Endometrium (tissue), 2 donors: ENCODE measurements at regions not wholly inside any gene's neighbourhood (a gene's known extent, or its start where the extent isn't known, plus 50 kb on each side); places are given as distances from the start of the nearest gene placed in this dataset.
"Not testable (repeated sequence)": the region's sequence is repeated elsewhere in the genome, so short reads cannot be mapped to it uniquely, and the experiment has no call there.

Experiments used
- FAIRE-seq: peaks from 2 replicates; lab custom pipeline; 2012; peaks lifted over from hg19 to GRCh38; lab: Jason Lieb, UNC
- donor health status: control.
- donor health status: control.

DNA sequence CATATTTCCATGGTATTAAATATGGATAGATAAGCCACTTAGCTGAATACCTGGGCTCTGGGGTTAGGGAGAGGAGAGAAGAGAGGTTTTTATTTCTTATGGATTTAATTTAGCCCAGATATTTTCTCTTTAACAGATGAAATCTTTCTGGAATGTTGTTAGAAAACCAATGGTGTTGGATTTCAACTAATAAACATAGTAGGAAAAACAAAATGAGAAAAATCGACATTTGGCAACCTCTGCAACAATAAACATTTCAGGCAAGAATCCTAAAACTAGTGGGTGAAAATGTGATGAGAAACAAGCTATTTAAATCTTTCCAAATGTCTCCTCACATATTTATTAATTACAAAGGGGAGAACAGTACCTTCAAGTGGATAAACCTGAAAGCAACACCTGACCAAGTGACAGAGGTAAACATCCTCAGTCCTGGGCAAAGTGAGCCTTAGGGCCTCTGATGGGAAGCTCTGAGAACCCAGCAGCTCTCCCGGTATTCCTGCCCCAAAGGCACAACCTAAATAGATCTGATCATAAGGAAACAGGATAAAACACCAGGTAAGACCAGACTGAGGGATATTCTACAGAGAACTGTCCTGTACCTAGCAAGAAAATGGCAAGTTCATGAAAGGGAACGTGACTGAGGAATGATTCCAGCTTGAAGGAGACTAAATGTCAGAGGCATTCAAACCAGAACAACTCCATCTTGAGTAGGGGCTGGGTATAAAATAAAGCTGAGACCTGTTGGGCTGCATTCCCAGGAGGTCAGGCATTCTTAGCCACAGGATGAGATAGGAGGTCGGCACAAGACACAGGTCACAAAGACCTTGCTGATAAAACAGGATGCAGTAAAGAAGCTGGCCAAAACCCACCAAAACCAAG lies 163.7 kb downstream of the ESM1 start:
- FAIRE-seq: peak; percentile 87

DNA sequence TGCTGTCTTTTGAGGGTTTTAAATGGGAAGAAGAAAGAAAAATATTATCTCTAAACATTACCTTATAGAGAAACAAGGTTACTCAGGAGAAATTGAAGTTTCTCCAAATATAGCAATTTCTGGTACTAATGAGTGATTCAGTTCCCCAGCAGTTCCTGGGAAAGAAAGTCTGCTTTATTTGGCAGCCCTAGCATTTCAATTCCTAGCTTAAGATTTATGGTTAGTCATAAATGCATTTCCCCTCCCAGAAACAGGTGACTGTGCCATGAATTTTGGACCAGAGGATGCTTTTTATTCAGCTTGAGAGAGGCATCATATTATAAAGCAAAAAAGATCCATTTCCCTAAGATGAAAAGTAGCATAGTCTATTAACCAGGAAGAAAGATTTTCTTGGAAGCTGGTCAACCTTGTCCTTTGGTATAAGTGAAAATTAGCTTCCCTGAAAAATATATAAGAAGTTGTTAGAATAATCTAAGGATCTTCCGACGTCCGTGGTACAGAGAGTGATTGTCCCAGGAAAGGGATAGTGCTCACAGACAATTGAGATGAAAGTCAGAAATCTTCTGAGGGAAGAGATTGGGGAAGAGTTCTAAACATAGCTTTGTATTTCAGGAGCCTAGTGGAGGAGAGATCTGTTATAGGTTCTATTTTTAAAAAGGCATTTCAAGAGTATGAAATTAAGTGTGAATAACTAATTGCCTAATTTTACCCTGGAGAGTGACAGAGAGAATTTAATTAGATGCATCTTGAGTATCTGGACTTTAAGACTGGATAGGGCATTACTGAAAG lies 164.9 kb downstream of the ESM1 start:
- no peak for FAIRE-seq

DNA sequence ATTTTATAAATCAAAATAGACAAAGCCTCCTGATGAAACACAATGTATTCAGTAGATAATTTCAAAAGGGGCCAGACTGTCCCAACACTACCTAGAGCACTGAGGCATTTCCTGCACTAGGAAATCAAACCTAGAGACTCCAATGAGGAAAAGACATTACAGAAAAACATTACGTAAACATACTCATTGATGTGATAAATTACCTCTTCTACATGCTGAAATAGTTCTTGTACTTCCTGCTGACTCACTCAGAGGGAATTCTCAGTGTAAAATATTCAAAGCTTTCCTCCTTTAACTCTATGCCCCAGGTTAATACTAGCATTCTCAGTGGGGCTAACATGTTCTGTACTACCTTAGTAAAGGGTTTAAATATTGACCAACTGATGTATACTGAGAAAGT lies 178.0 kb downstream of the ESM1 start:
- no peak for FAIRE-seq

DNA sequence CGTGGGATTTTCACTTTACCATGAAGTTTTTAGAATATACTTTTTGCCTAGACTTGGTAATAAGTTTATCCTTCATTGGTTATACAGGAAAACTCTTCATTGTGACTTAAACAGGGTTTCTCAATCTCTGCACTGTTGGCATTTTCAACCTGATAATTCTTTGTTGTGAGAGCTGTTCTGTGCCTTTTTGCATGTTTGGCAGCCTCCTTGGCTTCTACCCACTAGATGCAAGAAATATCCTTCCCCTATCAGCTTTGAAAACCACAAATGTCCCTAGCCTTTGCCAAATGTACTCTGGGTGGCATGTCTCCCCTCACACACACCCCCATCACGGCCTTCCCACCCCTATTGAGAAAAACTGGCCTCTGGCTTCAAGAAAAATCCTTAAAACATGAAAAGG lies 180.9 kb downstream of the ESM1 start:
- no peak for FAIRE-seq

DNA sequence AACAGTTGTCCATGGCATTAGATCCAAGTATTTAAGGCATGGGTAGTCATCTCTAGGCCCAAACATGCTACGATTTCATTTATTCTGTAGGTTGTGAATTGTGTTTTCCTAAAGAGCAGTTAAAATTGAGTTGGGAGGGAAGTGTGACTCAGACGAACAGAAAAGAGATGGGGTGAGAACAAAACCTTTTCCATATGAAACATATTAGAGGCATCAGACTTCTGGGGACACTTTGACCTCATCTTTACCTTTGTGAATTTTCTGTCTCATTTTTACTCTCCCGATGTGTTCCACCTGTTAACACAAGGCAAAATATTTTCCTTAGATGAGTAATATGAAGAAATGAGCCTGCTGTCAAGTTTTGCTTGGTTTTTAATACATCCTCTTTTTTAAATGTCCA lies 181.3 kb downstream of the ESM1 start:
- FAIRE-seq: no peak

DNA sequence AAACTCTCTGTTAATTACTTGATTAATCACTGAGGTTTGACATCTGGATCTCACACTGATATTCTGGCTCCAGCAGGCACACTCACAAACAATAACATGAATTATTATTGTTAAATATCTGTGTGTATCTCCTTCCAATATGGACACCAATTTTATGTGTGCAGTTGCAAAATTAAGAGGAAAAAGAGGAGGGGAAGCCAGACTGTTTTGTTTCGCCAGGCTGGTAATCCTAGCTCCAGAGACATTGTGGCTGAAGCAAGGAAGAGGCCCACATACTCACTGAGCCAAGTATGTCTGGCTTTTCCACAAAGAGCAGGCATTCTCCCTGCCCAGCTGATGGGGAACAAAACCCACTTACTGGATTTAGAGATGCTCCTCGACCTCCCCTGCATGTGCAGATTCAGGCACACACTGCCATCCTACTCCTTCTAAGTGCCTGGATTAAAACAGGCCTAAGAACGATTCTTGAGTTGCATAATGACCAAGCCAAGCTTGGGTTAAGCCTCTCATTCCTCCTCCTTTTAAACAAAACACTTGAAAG lies 181.9 kb downstream of the ESM1 start:
- FAIRE-seq: peak; percentile 15

DNA sequence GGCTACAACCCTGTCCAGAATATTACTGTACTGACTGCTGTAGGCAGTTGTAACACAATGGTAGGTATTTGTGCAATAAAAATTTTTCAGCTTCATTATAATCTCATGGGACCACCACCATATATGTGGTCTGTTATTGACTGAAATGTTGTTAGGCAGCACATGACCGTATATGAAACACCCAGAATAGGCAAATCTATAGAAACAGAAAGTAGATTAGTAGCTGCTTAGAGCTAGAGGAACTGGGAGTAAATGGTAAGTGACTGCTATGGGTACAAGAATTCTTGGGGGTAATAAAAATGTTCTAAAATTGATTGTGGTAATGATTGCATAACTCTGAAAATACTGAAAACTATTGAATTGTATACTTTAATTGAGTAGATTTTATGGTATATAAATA lies 185.7 kb downstream of the ESM1 start:
- no peak for FAIRE-seq

DNA sequence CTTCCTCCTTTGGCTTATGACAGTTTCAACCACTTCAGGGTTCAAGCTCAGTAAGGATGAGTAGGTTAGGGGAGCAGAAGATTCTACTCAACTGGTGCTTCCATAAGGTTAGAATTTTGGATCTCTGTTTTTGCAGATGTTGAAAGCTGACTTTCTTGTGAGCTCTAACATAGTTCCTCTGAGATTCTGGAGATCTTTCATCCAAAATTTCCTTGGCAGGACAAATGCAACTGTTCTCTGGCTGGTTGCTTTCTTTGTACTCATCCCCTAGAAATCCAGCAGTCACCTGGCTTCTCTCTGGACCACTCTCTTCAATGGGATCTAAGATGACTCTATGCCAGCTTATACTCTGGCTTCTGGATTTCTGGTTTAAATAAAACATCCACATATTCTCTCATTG lies 189.6 kb downstream of the ESM1 start:
- FAIRE-seq: no peak

DNA sequence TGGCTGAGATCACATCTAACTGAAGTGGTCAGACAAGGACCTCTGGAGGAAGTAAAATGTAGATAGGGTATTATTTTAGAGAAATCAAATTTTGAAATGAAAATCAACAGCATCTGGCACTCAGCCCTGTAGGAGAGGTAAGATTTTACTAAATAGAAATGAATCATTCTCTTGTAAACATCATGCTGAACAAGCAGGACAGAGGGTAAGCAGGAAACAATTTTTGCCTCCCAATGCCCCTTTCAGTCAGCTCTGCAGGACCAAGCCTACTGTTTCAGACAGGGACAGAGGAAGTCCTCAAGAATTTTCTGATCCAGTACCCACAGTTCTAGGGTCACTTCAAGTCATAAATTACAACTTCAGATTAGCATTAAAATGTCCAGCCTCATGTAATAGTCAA lies 190.1 kb downstream of the ESM1 start:
- no peak for FAIRE-seq

DNA sequence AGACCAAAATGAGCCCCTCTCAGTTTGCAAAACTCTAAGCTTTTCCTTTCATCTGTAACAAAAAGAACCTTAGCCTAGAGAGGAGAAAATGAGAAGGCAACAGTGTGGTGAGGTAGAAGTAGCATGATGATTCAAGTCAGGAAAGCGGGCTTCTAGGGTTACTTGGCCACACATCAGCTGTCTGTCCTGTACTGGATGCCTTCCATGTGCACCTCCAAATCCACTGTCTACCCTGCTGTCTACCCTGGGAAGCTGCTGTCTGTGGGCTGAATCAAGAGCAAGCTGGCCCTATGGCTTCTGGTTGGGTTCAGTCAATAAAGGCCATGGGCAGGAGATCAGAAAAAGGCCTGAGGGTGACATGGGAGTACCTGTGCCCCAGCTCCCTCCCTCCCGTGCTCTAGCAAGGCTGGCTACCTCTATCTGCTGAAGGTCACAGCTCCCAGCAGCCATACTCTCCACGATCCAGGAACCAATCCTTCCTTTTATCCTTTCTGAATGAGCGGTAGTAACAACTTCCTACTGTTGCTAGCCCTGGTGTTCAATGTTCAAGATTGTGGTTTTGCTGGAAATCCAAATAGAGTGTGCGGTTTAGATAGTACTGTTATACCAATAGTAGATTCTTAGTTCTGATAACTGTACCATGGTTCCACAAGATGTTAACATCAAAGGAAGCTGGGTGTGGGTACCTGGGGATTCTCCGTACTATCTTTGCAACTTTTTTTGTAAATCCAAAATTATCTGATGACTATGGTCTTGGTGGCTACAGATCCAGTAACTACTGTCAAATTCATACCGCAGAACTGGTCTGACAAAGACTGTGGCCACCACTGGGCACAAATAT lies 191.0 kb downstream of the ESM1 start:
- no peak for FAIRE-seq

DNA sequence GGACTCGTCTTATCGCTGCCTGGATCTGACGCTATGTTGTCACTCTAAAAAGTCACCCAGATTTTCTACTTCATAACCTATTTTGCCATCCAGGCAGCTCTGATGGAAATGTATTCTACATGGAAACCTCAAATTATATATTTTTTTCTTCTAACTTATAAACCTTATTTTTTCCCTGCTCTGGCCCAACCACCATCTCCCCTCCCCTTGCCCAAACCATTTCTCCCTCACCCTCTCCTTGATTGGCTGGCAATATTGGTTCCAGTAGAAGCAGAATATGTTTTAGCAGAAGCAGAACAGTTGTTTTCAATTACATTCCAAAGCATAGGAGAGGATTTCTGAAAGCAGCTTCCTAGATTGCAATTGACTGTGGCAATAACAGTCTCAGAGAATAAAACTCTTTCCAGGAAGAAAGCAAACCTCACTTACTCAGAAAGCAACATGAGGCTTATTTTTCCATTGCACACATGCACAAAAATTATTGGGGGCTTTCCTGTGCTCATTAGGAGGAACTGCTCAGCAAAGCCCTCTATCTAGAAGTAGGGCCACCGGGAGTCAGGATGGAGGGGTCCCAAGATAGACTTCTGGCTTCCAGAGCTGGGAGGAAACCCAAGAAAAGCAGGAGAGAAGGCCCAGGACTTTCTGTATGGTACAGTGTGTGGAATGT lies 191.8 kb downstream of the ESM1 start:
- FAIRE-seq: no peak

DNA sequence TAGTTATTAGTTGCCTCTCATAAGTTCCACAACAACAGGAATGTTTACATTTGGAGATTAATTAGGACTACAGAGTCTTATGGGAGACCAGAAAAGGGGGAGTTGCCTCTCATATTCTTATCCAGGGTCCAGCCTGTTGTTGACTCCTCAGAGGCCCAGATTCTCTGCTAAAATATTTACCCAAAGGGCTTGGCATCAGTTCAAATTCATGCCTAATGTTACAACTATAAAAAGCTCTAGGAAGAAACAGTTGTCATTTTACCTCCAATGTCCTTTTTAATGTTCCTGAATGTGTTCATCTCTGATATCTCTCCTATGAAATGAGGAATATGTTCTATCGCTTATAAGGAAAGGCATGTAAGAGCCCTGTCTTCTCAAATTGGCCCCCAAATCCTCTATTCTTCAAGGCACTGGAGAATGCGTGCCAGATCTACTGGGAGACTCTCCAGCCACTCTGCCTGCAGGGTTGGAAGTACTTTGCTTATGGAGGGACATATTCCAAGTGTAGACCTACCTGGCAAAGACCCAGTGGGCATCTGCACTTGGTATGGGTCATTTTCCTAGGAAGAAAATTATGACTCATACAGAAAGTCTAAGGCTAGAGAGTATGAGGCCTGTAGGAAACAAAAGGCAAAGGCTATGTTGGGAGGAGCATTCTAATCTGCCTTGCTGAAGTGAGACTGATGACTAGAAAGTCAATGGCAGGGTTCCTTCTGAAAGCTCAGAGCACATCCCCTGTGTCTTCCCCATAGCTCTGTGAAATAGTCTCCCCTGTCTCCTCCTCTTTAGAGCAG lies 192.6 kb downstream of the ESM1 start:
- FAIRE-seq: no peak

DNA sequence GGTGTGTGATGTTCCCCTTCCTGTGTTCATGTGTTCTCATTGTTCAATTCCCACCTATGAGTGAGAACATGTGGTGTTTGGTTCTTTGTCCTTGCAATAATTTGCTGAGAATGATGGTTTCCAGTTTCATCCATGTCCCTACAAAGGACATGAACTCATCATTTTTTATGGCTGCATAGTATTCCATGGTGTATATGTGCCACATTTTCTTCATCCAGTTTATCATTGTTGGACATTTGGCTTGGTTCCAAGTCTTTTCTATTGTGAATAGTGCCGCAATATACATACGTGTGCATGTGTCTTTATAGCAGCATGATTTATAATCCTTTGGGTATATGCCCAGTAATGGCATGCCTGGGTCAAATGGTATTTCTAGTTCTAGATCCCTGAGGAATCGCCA lies 197.5 kb downstream of the ESM1 start:
- FAIRE-seq: not testable (repeated sequence)

DNA sequence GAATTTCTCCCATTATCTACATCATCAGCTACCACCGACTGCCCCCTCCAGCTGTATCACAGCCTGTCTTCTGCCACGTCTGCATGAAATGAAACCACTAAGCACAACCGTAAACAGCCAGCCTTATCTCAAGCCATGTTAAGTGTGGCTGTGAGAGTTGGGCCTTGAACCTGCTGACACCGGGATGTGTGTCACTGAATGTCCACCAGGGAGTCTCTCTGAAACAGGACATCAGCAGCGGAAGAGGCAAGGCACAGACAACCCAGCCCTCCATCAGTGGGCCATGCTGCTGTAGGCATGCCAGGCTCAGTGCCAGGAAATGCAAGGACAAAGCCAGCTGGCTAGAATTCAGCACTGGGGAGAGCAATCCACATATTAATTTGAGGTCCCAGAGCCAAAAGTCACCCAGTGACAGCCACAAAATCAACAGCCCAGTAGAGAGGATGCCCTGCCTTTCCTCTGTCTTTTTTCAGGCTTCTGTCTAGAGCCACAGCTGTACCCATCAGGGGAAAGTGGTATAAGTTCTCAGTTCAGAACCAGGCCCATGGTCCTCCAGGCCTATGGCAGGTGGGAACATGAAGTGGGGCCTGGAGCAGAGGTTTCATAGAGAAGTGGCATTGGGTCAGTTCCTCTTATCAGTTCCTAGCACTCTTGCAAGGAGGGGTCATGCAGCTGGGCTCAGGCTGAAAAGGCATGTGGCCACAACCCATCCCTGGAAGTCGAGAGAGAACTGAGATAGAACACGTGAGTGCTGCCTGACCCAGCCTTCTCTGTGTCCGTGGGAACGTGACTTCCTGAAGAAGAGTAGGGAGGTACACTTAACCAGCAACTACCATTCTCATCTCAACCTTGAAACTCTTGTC lies 199.4 kb downstream of the ESM1 start:
- no peak for FAIRE-seq

DNA sequence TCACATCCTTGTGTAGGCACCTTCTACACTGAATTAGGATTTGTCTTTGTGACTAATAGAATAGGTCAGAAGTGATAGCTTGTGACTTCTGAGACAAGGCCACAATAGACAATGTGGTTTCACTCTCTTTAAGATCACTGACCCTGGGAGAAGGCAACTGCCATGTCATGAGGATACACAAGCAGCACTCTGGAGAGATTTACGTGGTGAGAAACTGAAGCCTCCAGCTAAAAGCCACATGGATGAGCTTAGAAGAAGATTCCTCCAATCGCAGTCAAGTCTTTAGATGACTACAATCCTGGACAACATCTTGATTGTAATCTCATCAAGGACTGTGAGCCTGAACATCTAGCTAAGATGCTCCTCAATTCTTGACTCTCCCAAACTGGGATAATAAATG lies 206.6 kb downstream of the ESM1 start:
- FAIRE-seq: no peak

DNA sequence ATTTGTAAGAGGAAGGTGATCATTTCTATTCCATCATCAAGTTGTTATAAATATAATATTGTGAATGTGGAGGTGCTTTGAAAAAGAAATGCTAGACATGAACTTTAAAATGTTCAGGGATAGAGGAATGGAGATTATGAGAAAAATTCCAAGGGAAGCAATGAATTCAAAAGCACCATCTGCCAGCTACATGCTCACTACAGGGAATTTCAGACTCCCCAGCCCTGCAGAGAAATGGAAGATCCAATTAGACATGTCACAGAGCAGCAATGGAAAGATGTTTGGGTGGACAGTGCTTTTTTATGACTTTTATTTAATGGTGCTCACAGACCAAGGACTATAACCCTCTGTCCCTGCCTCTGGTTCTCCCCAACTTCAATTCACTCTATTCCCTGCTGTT lies 209.7 kb downstream of the ESM1 start:
- FAIRE-seq: no peak

DNA sequence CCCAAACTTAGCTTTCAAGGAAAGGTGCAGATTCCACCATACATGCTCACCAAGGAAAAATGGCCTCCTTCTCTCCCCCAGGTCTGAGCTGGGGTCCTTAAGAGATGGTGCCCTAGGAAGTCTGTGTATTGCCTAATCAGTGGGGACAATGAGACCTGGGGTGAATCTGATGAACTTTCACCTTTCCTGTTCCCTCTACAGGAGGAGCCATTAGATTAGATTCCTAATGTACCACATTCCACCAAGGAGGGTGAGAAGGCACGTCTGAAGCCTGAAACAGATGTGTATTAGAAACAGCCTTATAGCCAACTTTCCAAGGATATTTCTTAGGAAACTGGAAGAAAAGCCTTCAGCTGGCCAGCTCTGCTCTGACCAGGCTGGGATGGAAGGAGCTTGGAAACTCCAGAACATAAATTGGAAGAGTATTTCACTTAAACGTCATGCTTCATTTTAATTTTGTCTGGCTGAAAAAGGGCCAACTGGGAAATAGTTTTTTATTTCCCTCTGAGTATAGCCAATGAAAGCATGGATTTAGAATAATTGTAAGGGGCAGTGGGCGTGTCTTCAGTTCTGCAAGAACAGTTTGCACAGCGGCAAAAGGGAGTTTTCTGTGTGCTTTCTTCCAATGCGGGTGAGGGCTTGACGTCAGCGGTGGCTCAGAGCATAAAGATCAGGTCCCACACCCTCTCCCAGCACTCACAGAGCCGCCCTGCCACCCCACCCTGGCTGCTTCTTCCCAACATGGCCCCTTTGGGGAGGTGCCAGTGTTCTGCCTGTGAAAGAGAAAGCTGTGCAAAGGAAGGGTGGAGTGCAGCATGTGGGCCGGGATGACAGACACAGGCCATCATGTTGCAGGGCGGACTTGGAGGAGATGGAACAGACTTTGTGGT lies 210.9 kb downstream of the ESM1 start:
- FAIRE-seq: no peak

DNA sequence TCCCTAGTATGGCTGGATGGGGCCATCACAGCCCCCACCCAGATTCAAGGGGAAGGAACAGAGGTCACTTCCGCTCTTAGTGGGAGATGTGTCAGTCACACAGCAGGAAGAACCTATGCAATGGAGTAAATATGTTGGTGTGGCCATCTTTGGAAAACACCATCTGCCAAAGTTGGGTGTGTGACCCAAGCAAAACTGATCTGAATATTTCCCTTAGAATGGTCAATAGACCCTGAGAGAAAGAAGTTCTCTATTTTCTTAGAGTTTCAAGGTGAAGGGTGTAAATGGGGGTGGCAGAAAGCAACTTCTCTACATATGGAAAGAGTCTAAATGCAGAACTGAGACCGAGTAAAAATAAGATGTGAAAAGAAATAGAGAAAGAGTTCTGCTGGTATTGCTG lies 212.7 kb downstream of the ESM1 start:
- no peak for FAIRE-seq

DNA sequence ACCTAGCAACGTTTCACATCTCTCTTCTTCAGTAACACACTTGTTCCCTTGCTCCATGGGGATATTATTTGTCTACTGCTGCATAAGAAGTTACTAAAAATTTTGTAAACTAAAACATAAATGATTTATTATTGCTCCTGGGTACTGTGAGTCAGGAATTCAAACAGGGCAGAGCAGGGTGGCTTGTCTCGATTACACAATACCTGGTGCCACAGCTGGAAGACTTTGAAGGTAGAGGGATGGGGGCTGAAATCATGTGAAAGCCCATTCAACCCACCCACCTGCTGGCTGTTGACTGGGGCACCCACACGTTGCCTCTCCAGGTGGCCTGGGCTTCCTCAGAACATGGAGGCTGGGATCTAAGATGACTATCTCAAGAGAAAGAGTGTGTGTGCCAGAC lies 213.2 kb downstream of the ESM1 start:
- no peak for FAIRE-seq
